ENCODE measurements at regions not wholly inside any gene's neighbourhood (a gene's known extent, or its start where the extent isn't known, plus 50 kb on each side); places are given as distances from the start of the nearest gene placed in this dataset.

GRCh38 chr2:220348206-220348605 is 720.8 kb downstream of the SLC4A3 start:
- H3K27ac ChIP-seq, result no peak overlapping the region
- no peak for TF ChIP-seq CTCF (conservative IDR thresholded peaks at IDR 0.05)

- H3K27ac ChIP-seq, result no peak overlapping the region
- no peak for TF ChIP-seq CTCF (conservative IDR thresholded peaks at IDR 0.05)
These were observed 726.5 kb downstream of the SLC4A3 start for GRCh38 chr2:220353897-220354296.

GRCh38 chr2:220356076-220356475 is 728.6 kb downstream of the SLC4A3 start:
- peak overlapping the region; percentile 56 for H3K27ac ChIP-seq
- TF ChIP-seq CTCF (conservative IDR thresholded peaks at IDR 0.05), result no peak

- H3K27ac ChIP-seq, result no peak overlapping the region
- no peak for TF ChIP-seq CTCF (conservative IDR thresholded peaks at IDR 0.05)
These were observed 737.6 kb downstream of the SLC4A3 start for GRCh38 chr2:220365023-220365422.

GRCh38 chr2:220366765-220367164 is 739.3 kb downstream of the SLC4A3 start:
- H3K27ac ChIP-seq, result no peak overlapping the region
- TF ChIP-seq CTCF (conservative IDR thresholded peaks at IDR 0.05), result no peak

GRCh38 chr2:220370764-220371163 is 743.3 kb downstream of the SLC4A3 start:
- TF ChIP-seq CTCF (conservative IDR thresholded peaks at IDR 0.05), result no peak
- no peak overlapping the region for H3K27ac ChIP-seq

GRCh38 chr2:220371211-220371610 is 743.8 kb downstream of the SLC4A3 start:
- H3K27ac ChIP-seq, result no peak overlapping the region
- TF ChIP-seq CTCF (conservative IDR thresholded peaks at IDR 0.05), result no peak

- H3K27ac ChIP-seq, result no peak overlapping the region
- TF ChIP-seq CTCF (conservative IDR thresholded peaks at IDR 0.05), result no peak
These were observed 746.4 kb downstream of the SLC4A3 start for GRCh38 chr2:220373878-220374277.

Measured in VCaP (cell line).